ENCODE measurements at regions not wholly inside any gene's neighbourhood (a gene's known extent, or its start where the extent isn't known, plus 50 kb on each side); places are given as distances from the start of the nearest gene placed in this dataset.

- TF ChIP-seq, protein P1, sequence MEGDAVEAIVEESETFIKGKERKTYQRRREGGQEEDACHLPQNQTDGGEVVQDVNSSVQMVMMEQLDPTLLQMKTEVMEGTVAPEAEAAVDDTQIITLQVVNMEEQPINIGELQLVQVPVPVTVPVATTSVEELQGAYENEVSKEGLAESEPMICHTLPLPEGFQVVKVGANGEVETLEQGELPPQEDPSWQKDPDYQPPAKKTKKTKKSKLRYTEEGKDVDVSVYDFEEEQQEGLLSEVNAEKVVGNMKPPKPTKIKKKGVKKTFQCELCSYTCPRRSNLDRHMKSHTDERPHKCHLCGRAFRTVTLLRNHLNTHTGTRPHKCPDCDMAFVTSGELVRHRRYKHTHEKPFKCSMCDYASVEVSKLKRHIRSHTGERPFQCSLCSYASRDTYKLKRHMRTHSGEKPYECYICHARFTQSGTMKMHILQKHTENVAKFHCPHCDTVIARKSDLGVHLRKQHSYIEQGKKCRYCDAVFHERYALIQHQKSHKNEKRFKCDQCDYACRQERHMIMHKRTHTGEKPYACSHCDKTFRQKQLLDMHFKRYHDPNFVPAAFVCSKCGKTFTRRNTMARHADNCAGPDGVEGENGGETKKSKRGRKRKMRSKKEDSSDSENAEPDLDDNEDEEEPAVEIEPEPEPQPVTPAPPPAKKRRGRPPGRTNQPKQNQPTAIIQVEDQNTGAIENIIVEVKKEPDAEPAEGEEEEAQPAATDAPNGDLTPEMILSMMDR (conservative IDR thresholded peaks at IDR 0.05; ENCODE audit: control insufficient read depth, insufficient read depth, low read depth, low read length), result no peak
- DNase-seq (ENCODE audit: low read depth), result no peak
Measured at GRCh38 chr6:39999006-39999867, 65.0 kb upstream of the MOCS1 start.

DNA sequence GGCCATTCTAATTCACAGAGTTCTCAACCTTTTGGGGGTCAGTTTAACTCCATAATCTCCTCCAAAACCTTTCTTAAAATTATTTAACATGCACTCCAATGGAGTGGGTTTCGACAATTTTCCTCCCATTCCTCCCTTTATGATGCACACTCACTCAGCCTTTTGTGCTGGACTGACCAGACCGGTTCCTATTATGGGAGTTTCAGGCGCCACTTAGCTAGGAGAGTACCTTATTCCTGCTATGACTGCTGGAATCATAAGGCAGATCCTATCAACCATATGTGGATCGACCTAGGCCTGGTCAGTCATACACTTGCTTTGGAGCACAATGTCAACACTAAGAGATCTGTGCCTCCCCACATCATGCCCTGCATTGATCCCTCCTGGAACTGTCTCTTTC is 63.9 kb upstream of the MOCS1 start:
- TF ChIP-seq, protein P1 (conservative IDR thresholded peaks at IDR 0.05; ENCODE audit: control insufficient read depth, insufficient read depth, low read depth, low read length), result no peak
- no peak for DNase-seq (ENCODE audit: low read depth)
- H3K4me3 ChIP-seq (ENCODE audit: control insufficient read depth, low read depth, low read length), result no peak overlapping the region

More at GRCh38 chr6:39999006-39999867, 65.0 kb upstream of the MOCS1 start:
- H3K4me3 ChIP-seq (ENCODE audit: control insufficient read depth, low read depth, low read length), result no peak overlapping the region

DNA sequence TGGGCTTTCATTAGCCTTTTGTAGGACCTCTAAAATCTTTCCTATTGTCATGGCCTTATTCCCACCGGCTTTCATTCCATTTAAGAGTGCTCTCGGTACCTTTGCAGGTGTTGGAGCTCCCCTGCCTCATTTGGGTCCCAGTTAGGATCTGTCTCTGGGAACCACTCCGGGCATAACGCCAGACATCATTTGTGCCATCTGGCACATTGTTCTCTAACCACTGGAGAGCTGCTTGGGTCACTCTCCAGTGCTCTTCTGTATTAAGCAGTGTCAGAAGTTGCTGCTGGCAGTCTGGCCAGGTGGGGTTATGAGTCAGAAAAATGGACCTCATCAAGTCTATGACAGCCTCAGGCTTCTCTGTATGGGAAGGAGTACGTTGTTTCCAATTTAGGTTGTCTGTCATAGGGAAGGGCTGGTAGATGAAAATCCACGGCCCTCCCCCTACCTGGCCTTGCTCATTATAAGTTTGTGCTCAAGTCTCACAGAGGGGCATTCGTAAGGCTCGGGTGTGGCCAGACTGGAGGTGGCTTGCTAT is 62.9 kb upstream of the MOCS1 start:
- no peak for DNase-seq (ENCODE audit: low read depth)
- TF ChIP-seq, protein P1 (conservative IDR thresholded peaks at IDR 0.05; ENCODE audit: control insufficient read depth, insufficient read depth, low read depth, low read length), result no peak
- no peak overlapping the region for H3K4me3 ChIP-seq (ENCODE audit: control insufficient read depth, low read depth, low read length)

DNA sequence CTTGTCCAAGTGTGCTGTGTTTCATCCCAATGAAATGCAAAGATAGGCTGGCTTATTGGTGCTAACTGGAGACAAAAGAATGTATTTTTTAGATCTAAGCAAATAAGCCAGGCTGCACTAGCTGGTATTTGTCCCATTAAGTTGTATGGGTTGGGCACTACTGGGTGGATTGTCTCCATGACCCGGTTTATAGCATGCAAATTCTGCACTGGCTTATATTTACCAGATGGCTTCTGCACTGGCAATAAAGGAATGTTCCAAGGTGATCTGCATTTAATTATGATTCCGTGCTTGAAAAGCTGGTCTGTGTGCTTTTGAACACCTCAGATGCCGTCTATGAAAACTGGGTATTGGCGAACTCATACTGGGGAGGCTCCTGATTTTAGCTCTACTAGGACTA is 61.4 kb upstream of the MOCS1 start:
- H3K4me3 ChIP-seq (ENCODE audit: control insufficient read depth, low read depth, low read length), result no peak overlapping the region
- no peak for DNase-seq (ENCODE audit: low read depth)
- TF ChIP-seq, protein P1 (conservative IDR thresholded peaks at IDR 0.05; ENCODE audit: control insufficient read depth, insufficient read depth, low read depth, low read length), result no peak

- DNase-seq (ENCODE audit: low read depth), result no peak
- TF ChIP-seq, protein P1 (conservative IDR thresholded peaks at IDR 0.05; ENCODE audit: control insufficient read depth, insufficient read depth, low read depth, low read length), result no peak
- H3K4me3 ChIP-seq (ENCODE audit: control insufficient read depth, low read depth, low read length), result no peak overlapping the region
Measured at GRCh38 chr6:39992861-39993622, 58.8 kb upstream of the MOCS1 start.

Data from fibroblast of mammary gland (primary cell).